ENCODE measurements at regions not wholly inside any gene's neighbourhood (a gene's known extent, or its start where the extent isn't known, plus 50 kb on each side); places are given as distances from the start of the nearest gene placed in this dataset.
"Not testable (repeated sequence)": the region's sequence is repeated elsewhere in the genome, so short reads cannot be mapped to it uniquely, and the experiment has no call there.

- H4K20me1 ChIP-seq (ENCODE audit: insufficient read depth, low read depth, low read length), result no peaks in the 10 kb centered on the region
- no peak overlapping the region for H3K9ac ChIP-seq (ENCODE audit: low read length)
- H3K79me2 ChIP-seq (ENCODE audit: low read length), result no peaks in the 10 kb centered on the region
- DNase-seq, result no peak
- H3K27me3 ChIP-seq (ENCODE audit: low read length), result no peaks in the 10 kb centered on the region
- no peak overlapping the region for H3K27ac ChIP-seq (ENCODE audit: low read length)
- H2AFZ ChIP-seq (ENCODE audit: low read length), result no peak overlapping the region
- peaks cover 3% of the 10 kb centered on the region for H3K9me3 ChIP-seq (ENCODE audit: low read length)
- no peak overlapping the region for H3K4me3 ChIP-seq (ENCODE audit: low read length)
- H3K36me3 ChIP-seq (ENCODE audit: insufficient read depth, low read length), result no peaks in the 10 kb centered on the region
- H3K9me2 ChIP-seq (replicated peaks; ENCODE audit: insufficient read depth, low read length), result no peaks in the 10 kb centered on the region
- H3K4me1 ChIP-seq (ENCODE audit: low read length), result no peaks in the 10 kb centered on the region
- no peak overlapping the region for H3K4me2 ChIP-seq (ENCODE audit: low read depth, low read length, poor library complexity, severe bottlenecking)
These were observed 874.4 kb downstream of the SLC6A15 start for GRCh38 chr12:84038242-84038641.

- Histone ChIP-seq H3K4me3 (ENCODE audit: low read length) (no peak overlapping the region), H3K27me3 (ENCODE audit: low read length) (no peaks in the 10 kb centered on the region), H4K20me1 (ENCODE audit: insufficient read depth, low read depth, low read length) (no peaks in the 10 kb centered on the region), H3K4me1 (ENCODE audit: low read length) (no peaks in the 10 kb centered on the region), H3K9ac (ENCODE audit: low read length) (no peak overlapping the region), H3K9me2 (replicated peaks; ENCODE audit: insufficient read depth, low read length) (no peaks in the 10 kb centered on the region), H3K4me2 (ENCODE audit: low read depth, low read length, poor library complexity, severe bottlenecking) (no peak overlapping the region), H3K27ac (ENCODE audit: low read length) (no peak overlapping the region), H3K9me3 (ENCODE audit: low read length) (peaks cover 8% of the 10 kb centered on the region), H3K79me2 (ENCODE audit: low read length) (no peaks in the 10 kb centered on the region), H3K36me3 (ENCODE audit: insufficient read depth, low read length) (no peaks in the 10 kb centered on the region), H2AFZ (ENCODE audit: low read length) (no peak overlapping the region)
- DNase-seq, result no peak
These were observed 875.7 kb downstream of the SLC6A15 start for GRCh38 chr12:84036912-84037311.

- Histone ChIP-seq H3K27ac (ENCODE audit: low read length) (no peak overlapping the region), H2AFZ (ENCODE audit: low read length) (no peak overlapping the region), H3K4me3 (ENCODE audit: low read length) (no peak overlapping the region)
These were observed 876.8 kb downstream of the SLC6A15 start for GRCh38 chr12:84035766-84036165.

GRCh38 chr12:84034871-84035270 is 877.7 kb downstream of the SLC6A15 start:
- no peak overlapping the region for H3K9ac ChIP-seq (ENCODE audit: low read length)
- H3K27ac ChIP-seq (ENCODE audit: low read length), result no peak overlapping the region
- H3K36me3 ChIP-seq (ENCODE audit: insufficient read depth, low read length), result no peaks in the 10 kb centered on the region
- H3K79me2 ChIP-seq (ENCODE audit: low read length), result no peaks in the 10 kb centered on the region
- no peaks in the 10 kb centered on the region for H3K27me3 ChIP-seq (ENCODE audit: low read length)
- H3K4me2 ChIP-seq (ENCODE audit: low read depth, low read length, poor library complexity, severe bottlenecking), result no peak overlapping the region
- no peak overlapping the region for H2AFZ ChIP-seq (ENCODE audit: low read length)
- H3K9me2 ChIP-seq (replicated peaks; ENCODE audit: insufficient read depth, low read length), result no peaks in the 10 kb centered on the region
- H3K9me3 ChIP-seq (ENCODE audit: low read length), result peaks cover 9% of the 10 kb centered on the region
- H4K20me1 ChIP-seq (ENCODE audit: insufficient read depth, low read depth, low read length), result no peaks in the 10 kb centered on the region
- no peak for DNase-seq
- no peaks in the 10 kb centered on the region for H3K4me1 ChIP-seq (ENCODE audit: low read length)
- H3K4me3 ChIP-seq (ENCODE audit: low read length), result no peak overlapping the region

More at GRCh38 chr12:84035766-84036165, 876.8 kb downstream of the SLC6A15 start:
- no peaks in the 10 kb centered on the region for H3K79me2 ChIP-seq (ENCODE audit: low read length)
- H3K4me1 ChIP-seq (ENCODE audit: low read length), result no peaks in the 10 kb centered on the region
- no peak for DNase-seq
- no peak overlapping the region for H3K4me2 ChIP-seq (ENCODE audit: low read depth, low read length, poor library complexity, severe bottlenecking)
- H3K36me3 ChIP-seq (ENCODE audit: insufficient read depth, low read length), result no peaks in the 10 kb centered on the region
- H3K9ac ChIP-seq (ENCODE audit: low read length), result no peak overlapping the region
- H3K27me3 ChIP-seq (ENCODE audit: low read length), result no peaks in the 10 kb centered on the region
- H3K9me3 ChIP-seq (ENCODE audit: low read length), result peaks cover 9% of the 10 kb centered on the region
- no peaks in the 10 kb centered on the region for H4K20me1 ChIP-seq (ENCODE audit: insufficient read depth, low read depth, low read length)
- H3K9me2 ChIP-seq (replicated peaks; ENCODE audit: insufficient read depth, low read length), result no peaks in the 10 kb centered on the region

GRCh38 chr12:84033162-84033561 is 879.4 kb downstream of the SLC6A15 start:
- Histone ChIP-seq H3K9me2 (replicated peaks; ENCODE audit: insufficient read depth, low read length) (no peaks in the 10 kb centered on the region), H3K4me1 (ENCODE audit: low read length) (no peaks in the 10 kb centered on the region), H3K27me3 (ENCODE audit: low read length) (no peaks in the 10 kb centered on the region), H2AFZ (ENCODE audit: low read length) (no peak overlapping the region), H3K79me2 (ENCODE audit: low read length) (no peaks in the 10 kb centered on the region), H4K20me1 (ENCODE audit: insufficient read depth, low read depth, low read length) (no peaks in the 10 kb centered on the region), H3K4me2 (ENCODE audit: low read depth, low read length, poor library complexity, severe bottlenecking) (no peak overlapping the region), H3K9me3 (ENCODE audit: low read length) (peaks cover 12% of the 10 kb centered on the region), H3K27ac (ENCODE audit: low read length) (no peak overlapping the region), H3K36me3 (ENCODE audit: insufficient read depth, low read length) (no peaks in the 10 kb centered on the region), H3K9ac (ENCODE audit: low read length) (no peak overlapping the region), H3K4me3 (ENCODE audit: low read length) (no peak overlapping the region)
- DNase-seq, result no peak

GRCh38 chr12:84018556-84019179 is 893.9 kb downstream of the SLC6A15 start:
- H3K36me3 ChIP-seq (ENCODE audit: insufficient read depth, low read length); H3K79me2 ChIP-seq (ENCODE audit: low read length); H2AFZ ChIP-seq (ENCODE audit: low read length); H3K4me1 ChIP-seq (ENCODE audit: low read length); H3K9ac ChIP-seq (ENCODE audit: low read length); H3K9me2 ChIP-seq (replicated peaks; ENCODE audit: insufficient read depth, low read length); H4K20me1 ChIP-seq (ENCODE audit: insufficient read depth, low read depth, low read length); H3K4me3 ChIP-seq (ENCODE audit: low read length); H3K27ac ChIP-seq (ENCODE audit: low read length); H3K4me2 ChIP-seq (ENCODE audit: low read depth, low read length, poor library complexity, severe bottlenecking); H3K27me3 ChIP-seq (ENCODE audit: low read length); DNase-seq: not testable (repeated sequence)
- H3K9me3 ChIP-seq (ENCODE audit: low read length), result peaks cover 11% of the 10 kb centered on the region

- Histone ChIP-seq H3K36me3 (ENCODE audit: insufficient read depth, low read length) (no peaks in the 10 kb centered on the region), H3K27me3 (ENCODE audit: low read length) (no peaks in the 10 kb centered on the region), H3K4me2 (ENCODE audit: low read depth, low read length, poor library complexity, severe bottlenecking) (no peak overlapping the region), H3K4me1 (ENCODE audit: low read length) (no peaks in the 10 kb centered on the region), H2AFZ (ENCODE audit: low read length) (no peak overlapping the region), H3K27ac (ENCODE audit: low read length) (no peak overlapping the region), H3K9me3 (ENCODE audit: low read length) (peaks cover 17% of the 10 kb centered on the region), H3K9ac (ENCODE audit: low read length) (no peak overlapping the region), H3K4me3 (ENCODE audit: low read length) (no peak overlapping the region), H3K9me2 (replicated peaks; ENCODE audit: insufficient read depth, low read length) (no peaks in the 10 kb centered on the region), H3K79me2 (ENCODE audit: low read length) (no peaks in the 10 kb centered on the region), H4K20me1 (ENCODE audit: insufficient read depth, low read depth, low read length) (no peaks in the 10 kb centered on the region)
- DNase-seq, result no peak
These were observed 895.6 kb downstream of the SLC6A15 start for GRCh38 chr12:84016956-84017355.

GRCh38 chr12:83997423-83997822 is 915.2 kb downstream of the SLC6A15 start:
- H3K27me3 ChIP-seq (ENCODE audit: low read length), result no peaks in the 10 kb centered on the region
- DNase-seq, result no peak
- no peak overlapping the region for H3K9ac ChIP-seq (ENCODE audit: low read length)
- no peak overlapping the region for H3K4me2 ChIP-seq (ENCODE audit: low read depth, low read length, poor library complexity, severe bottlenecking)
- no peak overlapping the region for H2AFZ ChIP-seq (ENCODE audit: low read length)
- H3K4me3 ChIP-seq (ENCODE audit: low read length), result no peak overlapping the region
- peaks cover 13% of the 10 kb centered on the region for H3K9me3 ChIP-seq (ENCODE audit: low read length)
- H4K20me1 ChIP-seq (ENCODE audit: insufficient read depth, low read depth, low read length), result no peaks in the 10 kb centered on the region
- no peaks in the 10 kb centered on the region for H3K9me2 ChIP-seq (replicated peaks; ENCODE audit: insufficient read depth, low read length)
- no peak overlapping the region for H3K27ac ChIP-seq (ENCODE audit: low read length)
- no peaks in the 10 kb centered on the region for H3K36me3 ChIP-seq (ENCODE audit: insufficient read depth, low read length)
- H3K4me1 ChIP-seq (ENCODE audit: low read length), result no peaks in the 10 kb centered on the region
- H3K79me2 ChIP-seq (ENCODE audit: low read length), result no peaks in the 10 kb centered on the region
